ENCODE measurements at regions not wholly inside any gene's neighbourhood (a gene's known extent, or its start where the extent isn't known, plus 50 kb on each side); places are given as distances from the start of the nearest gene placed in this dataset.

GRCh38 chr13:111022241-111022640, 92.9 kb upstream of the ARHGEF7 start:
- H3K27ac ChIP-seq: no peak overlapping the region
- TF ChIP-seq, protein P1, sequence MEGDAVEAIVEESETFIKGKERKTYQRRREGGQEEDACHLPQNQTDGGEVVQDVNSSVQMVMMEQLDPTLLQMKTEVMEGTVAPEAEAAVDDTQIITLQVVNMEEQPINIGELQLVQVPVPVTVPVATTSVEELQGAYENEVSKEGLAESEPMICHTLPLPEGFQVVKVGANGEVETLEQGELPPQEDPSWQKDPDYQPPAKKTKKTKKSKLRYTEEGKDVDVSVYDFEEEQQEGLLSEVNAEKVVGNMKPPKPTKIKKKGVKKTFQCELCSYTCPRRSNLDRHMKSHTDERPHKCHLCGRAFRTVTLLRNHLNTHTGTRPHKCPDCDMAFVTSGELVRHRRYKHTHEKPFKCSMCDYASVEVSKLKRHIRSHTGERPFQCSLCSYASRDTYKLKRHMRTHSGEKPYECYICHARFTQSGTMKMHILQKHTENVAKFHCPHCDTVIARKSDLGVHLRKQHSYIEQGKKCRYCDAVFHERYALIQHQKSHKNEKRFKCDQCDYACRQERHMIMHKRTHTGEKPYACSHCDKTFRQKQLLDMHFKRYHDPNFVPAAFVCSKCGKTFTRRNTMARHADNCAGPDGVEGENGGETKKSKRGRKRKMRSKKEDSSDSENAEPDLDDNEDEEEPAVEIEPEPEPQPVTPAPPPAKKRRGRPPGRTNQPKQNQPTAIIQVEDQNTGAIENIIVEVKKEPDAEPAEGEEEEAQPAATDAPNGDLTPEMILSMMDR (IDR thresholded peaks at IDR 0.05): no peak
- no peaks in the 10 kb centered on the region for H3K36me3 ChIP-seq
- H3K27me3 ChIP-seq: no peaks in the 10 kb centered on the region
- intact Hi-C loops (cut with DNase I): no loop called here
- H3K9ac ChIP-seq (ENCODE audit: low read depth in 2 of 2, low read length in 2 of 2): no peak overlapping the region
- no peak overlapping the region for H3K4me3 ChIP-seq
- H3K4me1 ChIP-seq: no peaks in the 10 kb centered on the region
- DNase-seq: no peak
- H3K9me3 ChIP-seq: no peaks in the 10 kb centered on the region

DNA sequence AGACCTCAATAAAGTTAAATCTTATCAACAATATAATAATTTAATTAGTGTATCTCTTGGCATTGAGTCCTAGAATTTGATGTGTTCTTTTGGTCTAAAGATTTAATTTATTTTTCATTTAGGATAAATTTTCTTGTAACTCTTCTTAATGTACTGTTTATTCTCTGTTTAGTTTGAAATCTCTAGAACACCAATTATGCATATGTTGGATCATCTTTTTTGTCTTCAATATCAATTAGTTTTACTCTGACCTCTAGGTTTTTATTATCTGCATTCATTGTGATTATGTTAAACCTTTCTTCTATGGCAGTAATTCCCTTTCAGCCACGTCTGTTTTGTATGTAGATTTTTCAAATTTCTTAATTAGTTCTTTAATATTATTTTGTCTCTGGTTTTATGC, 93.8 kb upstream of the ARHGEF7 start:
- no peaks in the 10 kb centered on the region for H3K27me3 ChIP-seq
- TF ChIP-seq, protein P1 (IDR thresholded peaks at IDR 0.05): no peak
- H3K9ac ChIP-seq (ENCODE audit: low read depth in 2 of 2, low read length in 2 of 2): no peak overlapping the region
- DNase-seq: no peak
- no peak overlapping the region for H3K4me3 ChIP-seq
- no peaks in the 10 kb centered on the region for H3K4me1 ChIP-seq
- H3K36me3 ChIP-seq: no peaks in the 10 kb centered on the region
- intact Hi-C loops (cut with DNase I): no loop called here
- H3K27ac ChIP-seq: no peak overlapping the region
- H3K9me3 ChIP-seq: no peaks in the 10 kb centered on the region

DNA sequence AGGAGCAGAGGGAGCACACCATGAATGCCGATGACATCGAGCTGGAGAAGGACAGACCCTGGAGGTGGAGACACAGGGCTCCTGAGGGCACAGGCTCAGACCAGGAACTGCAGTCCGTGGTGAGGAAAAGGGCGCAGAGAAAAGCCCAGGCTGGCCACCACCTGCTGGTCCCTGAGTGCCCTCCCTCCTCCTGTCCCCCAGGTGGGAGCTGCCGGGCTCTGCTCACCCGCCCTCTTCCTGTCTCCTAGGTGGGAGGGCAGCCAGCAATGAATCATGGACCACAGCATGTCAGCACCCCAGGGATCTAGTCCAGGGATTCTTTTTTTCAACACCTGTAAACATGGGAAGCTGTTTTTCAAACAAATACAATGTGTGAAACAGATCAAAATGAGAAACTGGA, 94.6 kb upstream of the ARHGEF7 start:
- intact Hi-C loops (cut with DNase I): no loop called here
- Histone ChIP-seq H3K27ac (no peak overlapping the region), H3K9ac (ENCODE audit: low read depth in 2 of 2, low read length in 2 of 2) (no peak overlapping the region), H3K36me3 (no peaks in the 10 kb centered on the region), H3K27me3 (no peaks in the 10 kb centered on the region), H3K4me3 (no peak overlapping the region), H3K4me1 (no peaks in the 10 kb centered on the region), H3K9me3 (no peaks in the 10 kb centered on the region)
- no peak for DNase-seq
- TF ChIP-seq, protein P1 (IDR thresholded peaks at IDR 0.05): no peak

DNA sequence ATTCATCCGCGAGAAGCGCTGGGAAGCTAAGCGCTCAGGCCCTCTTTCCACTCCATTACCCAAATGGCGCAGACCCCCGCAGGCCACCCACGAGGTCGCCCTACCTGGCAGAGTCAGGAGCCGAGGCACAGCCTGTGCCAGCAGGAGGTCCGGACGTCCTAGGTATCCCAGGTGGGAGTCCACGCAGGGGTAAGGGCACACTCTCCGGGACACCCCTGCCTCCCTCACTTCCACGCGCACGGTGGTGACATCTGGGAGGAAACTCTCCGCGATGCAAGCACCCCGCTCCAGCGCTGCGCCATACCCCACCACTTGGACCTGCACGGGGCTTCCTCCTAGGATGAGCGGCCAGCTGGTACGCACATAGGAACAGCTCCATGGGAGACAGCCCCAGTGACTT, 95.1 kb upstream of the ARHGEF7 start:
- Histone ChIP-seq H3K9ac (ENCODE audit: low read depth in 2 of 2, low read length in 2 of 2) (no peak overlapping the region), H3K4me1 (no peaks in the 10 kb centered on the region), H3K4me3 (no peak overlapping the region), H3K36me3 (no peaks in the 10 kb centered on the region), H3K9me3 (no peaks in the 10 kb centered on the region), H3K27ac (no peak overlapping the region), H3K27me3 (no peaks in the 10 kb centered on the region)
- intact Hi-C loops (cut with DNase I): no loop called here
- DNase-seq: no peak
- TF ChIP-seq, protein P1 (IDR thresholded peaks at IDR 0.05): no peak

DNA sequence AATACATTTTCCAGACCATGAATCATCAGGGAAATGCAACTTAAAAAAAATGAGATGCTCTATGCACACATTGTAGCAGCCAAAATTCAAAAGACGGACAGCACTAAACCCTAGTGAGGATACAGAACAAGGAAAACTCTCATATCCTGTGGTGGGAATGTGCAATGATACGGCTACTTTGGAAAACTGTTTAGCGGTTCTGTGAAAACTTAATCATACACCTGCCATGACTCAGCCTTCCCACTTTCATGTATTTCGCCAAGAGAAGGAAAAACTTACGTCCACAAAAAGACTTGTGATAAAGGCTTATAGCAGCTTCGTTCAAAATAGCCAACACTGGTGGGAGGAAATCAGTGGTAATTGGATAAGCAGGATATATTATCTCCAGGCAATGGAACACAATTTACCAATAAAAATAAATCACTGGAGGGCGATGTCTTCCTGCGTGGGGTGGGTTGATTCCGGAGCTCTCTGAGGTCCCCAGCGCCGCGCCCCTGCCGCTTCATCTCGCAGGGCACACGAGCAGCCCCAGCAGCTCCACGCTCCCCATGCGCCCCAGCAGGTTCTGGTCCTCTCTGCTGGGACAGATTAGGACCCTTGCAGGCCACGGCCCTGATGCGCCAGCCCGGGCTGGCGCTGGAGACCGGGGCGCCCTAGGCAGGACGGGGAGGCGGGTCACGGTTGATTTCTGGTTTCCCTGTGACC, 97.2 kb upstream of the ARHGEF7 start:
- no peak for DNase-seq

More for the DNA sequence above, 97.2 kb upstream of the ARHGEF7 start:
- no peak overlapping the region for H3K4me3 ChIP-seq
- H3K4me1 ChIP-seq: no peaks in the 10 kb centered on the region
- H3K27ac ChIP-seq: no peak overlapping the region
- H3K9me3 ChIP-seq: no peaks in the 10 kb centered on the region
- no peaks in the 10 kb centered on the region for H3K27me3 ChIP-seq
- TF ChIP-seq, protein P1 (IDR thresholded peaks at IDR 0.05): no peak
- no peak overlapping the region for H3K9ac ChIP-seq (ENCODE audit: low read depth in 2 of 2, low read length in 2 of 2)
- intact Hi-C loops (cut with DNase I): no loop called here
- H3K36me3 ChIP-seq: no peaks in the 10 kb centered on the region

All from colonic mucosa (tissue), 4 donors.